Neural progenitor cell (in vitro differentiated cells): ENCODE measurements at regions not wholly inside any gene's neighbourhood (a gene's known extent, or its start where the extent isn't known, plus 50 kb on each side); places are given as distances from the start of the nearest gene placed in this dataset.

Source experiments
- EZH2phosphoT487 ChIP-seq: fragments of 200-600 bp; sonication (generic); IDR thresholded peaks from 2 replicates; pipeline ENCODE4 v1.6.1; 2017; ENCODE audit warnings: antibody characterized with exemption
- TF ChIP-seq, protein P1 (sequence below): fragments of 200-600 bp; sonication (generic); IDR thresholded peaks from 2 replicates; pipeline ENCODE4 v1.5.1; 2017; ENCODE audit warnings: antibody characterized with exemption, mild to moderate bottlenecking

DNA sequence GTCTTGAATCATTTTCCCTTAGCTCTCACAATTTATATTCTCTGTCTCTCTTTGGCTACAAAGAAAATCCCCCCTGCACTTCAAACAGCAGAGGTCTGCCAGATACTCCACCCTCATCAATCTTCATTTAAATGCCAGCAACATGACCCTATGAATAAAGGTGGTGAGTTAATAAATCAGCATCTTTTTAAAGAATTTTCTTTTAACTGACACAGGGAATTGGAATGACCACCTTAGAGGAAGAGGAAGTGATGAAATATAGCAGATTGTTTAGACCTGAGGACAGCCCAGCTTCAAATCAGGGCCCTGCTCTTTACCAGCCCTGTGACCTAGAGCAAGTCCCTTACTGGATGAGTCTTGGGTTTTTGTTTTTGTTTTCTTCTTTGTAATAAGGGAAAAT, 223.1 kb upstream of the PAPPA start:
- no peak for TF ChIP-seq EZH2phosphoT487
- TF ChIP-seq, protein P1, sequence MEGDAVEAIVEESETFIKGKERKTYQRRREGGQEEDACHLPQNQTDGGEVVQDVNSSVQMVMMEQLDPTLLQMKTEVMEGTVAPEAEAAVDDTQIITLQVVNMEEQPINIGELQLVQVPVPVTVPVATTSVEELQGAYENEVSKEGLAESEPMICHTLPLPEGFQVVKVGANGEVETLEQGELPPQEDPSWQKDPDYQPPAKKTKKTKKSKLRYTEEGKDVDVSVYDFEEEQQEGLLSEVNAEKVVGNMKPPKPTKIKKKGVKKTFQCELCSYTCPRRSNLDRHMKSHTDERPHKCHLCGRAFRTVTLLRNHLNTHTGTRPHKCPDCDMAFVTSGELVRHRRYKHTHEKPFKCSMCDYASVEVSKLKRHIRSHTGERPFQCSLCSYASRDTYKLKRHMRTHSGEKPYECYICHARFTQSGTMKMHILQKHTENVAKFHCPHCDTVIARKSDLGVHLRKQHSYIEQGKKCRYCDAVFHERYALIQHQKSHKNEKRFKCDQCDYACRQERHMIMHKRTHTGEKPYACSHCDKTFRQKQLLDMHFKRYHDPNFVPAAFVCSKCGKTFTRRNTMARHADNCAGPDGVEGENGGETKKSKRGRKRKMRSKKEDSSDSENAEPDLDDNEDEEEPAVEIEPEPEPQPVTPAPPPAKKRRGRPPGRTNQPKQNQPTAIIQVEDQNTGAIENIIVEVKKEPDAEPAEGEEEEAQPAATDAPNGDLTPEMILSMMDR: no peak
